Progenitor cell of endocrine pancreas (in vitro differentiated cells): ENCODE measurements at regions not wholly inside any gene's neighbourhood (a gene's known extent, or its start where the extent isn't known, plus 50 kb on each side); places are given as distances from the start of the nearest gene placed in this dataset.
A peak's percentile ranks its signal among the peaks of the same experiment; 100 is the strongest.

Experiments
- DNase-seq: peaks from one replicate; pipeline ENCODE4 v3.0.0; 2021; ENCODE audit warnings: low spot score; ENCODE audit not compliant: unreplicated experiment
- H3K27ac Mint-ChIP-seq: 2 replicates; pipeline ENCODE4 v1.8.0; 2021; ENCODE audit warnings: mild to moderate bottlenecking, moderate library complexity, mixed read lengths
- H3K27me3 Mint-ChIP-seq: 2 replicates; pipeline ENCODE4 v1.8.0; 2021; ENCODE audit warnings: mixed read lengths
- H3K36me3 Mint-ChIP-seq: 2 replicates; pipeline ENCODE4 v1.8.0; 2022; ENCODE audit warnings: mixed read lengths; ENCODE audit not compliant: insufficient read depth
- H3K4me1 Mint-ChIP-seq: 2 replicates; pipeline ENCODE4 v1.8.0; 2021; ENCODE audit warnings: low read depth, mixed read lengths
- H3K4me3 Mint-ChIP-seq: 2 replicates; pipeline ENCODE4 v1.8.0; 2021; ENCODE audit warnings: low read depth, mild to moderate bottlenecking, moderate library complexity, mixed read lengths
- H3K9me3 Mint-ChIP-seq: 2 replicates; pipeline ENCODE4 v1.8.0; 2021; ENCODE audit warnings: low read depth, mixed read lengths
- TF ChIP-seq, protein P1 (sequence below): fragments of 200-600 bp; sonication (generic); IDR thresholded peaks from one replicate; pipeline ENCODE4 v1.5.0; 2021; ENCODE audit warnings: antibody characterized with exemption, mild to moderate bottlenecking; ENCODE audit not compliant: unreplicated experiment

DNA sequence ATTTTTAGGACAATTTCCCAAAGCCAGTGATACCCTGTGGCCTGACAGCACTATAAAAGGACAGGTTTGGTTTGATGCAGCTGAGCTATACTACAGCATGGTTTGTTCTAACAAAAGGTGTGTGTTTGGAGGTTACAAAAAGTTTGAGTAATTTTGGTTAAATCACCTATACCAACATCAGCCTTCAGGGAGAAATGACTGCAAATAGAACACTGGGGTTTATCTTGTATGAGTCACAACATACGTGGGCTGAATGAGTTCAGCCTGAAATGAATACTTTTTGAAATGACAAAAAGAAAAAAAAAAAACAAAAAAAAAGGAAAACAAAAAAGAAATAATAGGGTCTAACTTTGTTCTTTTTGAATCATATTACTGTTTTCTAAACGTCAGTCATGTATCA is 345.7 kb downstream of the CNTN3 start:
- no peak overlapping the region for H3K27ac Mint-ChIP-seq
- peaks cover 12% of the 10 kb centered on the region for H3K4me1 Mint-ChIP-seq
- H3K36me3 Mint-ChIP-seq: peaks cover 1% of the 10 kb centered on the region
- DNase-seq: no peak
- no peaks in the 10 kb centered on the region for H3K27me3 Mint-ChIP-seq
- TF ChIP-seq, protein P1, sequence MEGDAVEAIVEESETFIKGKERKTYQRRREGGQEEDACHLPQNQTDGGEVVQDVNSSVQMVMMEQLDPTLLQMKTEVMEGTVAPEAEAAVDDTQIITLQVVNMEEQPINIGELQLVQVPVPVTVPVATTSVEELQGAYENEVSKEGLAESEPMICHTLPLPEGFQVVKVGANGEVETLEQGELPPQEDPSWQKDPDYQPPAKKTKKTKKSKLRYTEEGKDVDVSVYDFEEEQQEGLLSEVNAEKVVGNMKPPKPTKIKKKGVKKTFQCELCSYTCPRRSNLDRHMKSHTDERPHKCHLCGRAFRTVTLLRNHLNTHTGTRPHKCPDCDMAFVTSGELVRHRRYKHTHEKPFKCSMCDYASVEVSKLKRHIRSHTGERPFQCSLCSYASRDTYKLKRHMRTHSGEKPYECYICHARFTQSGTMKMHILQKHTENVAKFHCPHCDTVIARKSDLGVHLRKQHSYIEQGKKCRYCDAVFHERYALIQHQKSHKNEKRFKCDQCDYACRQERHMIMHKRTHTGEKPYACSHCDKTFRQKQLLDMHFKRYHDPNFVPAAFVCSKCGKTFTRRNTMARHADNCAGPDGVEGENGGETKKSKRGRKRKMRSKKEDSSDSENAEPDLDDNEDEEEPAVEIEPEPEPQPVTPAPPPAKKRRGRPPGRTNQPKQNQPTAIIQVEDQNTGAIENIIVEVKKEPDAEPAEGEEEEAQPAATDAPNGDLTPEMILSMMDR: no peak
- no peak overlapping the region for H3K4me3 Mint-ChIP-seq
- H3K9me3 Mint-ChIP-seq: no peaks in the 10 kb centered on the region

- Mint-ChIP-seq H3K27me3 (no peaks in the 10 kb centered on the region), H3K4me1 (peaks cover 10% of the 10 kb centered on the region), H3K4me3 (no peak overlapping the region), H3K9me3 (no peaks in the 10 kb centered on the region), H3K27ac (no peak overlapping the region), H3K36me3 (peaks cover 1% of the 10 kb centered on the region)
- DNase-seq: no peak
- TF ChIP-seq, protein P1: peak; percentile 86
Measured at GRCh38 chr3:74267588-74268184, 346.8 kb downstream of the CNTN3 start.

GRCh38 chr3:74267131-74267530 is 347.3 kb downstream of the CNTN3 start:
- H3K27ac Mint-ChIP-seq: no peak overlapping the region
- no peaks in the 10 kb centered on the region for H3K9me3 Mint-ChIP-seq
- H3K4me1 Mint-ChIP-seq: peaks cover 10% of the 10 kb centered on the region
- H3K36me3 Mint-ChIP-seq: peaks cover 1% of the 10 kb centered on the region
- H3K4me3 Mint-ChIP-seq: no peak overlapping the region
- TF ChIP-seq, protein P1: no peak
- H3K27me3 Mint-ChIP-seq: no peaks in the 10 kb centered on the region
- DNase-seq: no peak

DNA sequence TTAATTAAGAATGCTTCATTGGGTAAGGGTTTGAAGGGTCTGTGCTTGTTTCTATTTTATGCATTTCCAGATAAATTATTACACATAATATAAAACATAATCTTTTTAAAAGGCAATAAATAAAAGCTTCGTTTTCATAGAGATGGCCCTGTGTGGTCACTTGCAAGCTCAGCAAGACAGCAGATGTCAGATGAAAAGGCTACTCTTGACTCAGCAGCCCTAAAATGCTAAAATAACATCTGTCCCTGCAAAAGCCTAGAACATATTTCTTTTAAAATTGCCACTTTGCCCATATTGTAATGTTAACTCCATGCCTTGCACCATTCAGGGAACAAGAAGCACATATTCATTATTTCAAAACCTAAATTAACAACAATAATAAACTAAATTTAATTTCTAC is 349.4 kb downstream of the CNTN3 start:
- Mint-ChIP-seq H3K36me3 (peaks cover 1% of the 10 kb centered on the region), H3K27me3 (no peaks in the 10 kb centered on the region), H3K27ac (no peak overlapping the region), H3K4me1 (peaks cover 10% of the 10 kb centered on the region), H3K9me3 (no peaks in the 10 kb centered on the region), H3K4me3 (no peak overlapping the region)
- TF ChIP-seq, protein P1: no peak
- no peak for DNase-seq

DNA sequence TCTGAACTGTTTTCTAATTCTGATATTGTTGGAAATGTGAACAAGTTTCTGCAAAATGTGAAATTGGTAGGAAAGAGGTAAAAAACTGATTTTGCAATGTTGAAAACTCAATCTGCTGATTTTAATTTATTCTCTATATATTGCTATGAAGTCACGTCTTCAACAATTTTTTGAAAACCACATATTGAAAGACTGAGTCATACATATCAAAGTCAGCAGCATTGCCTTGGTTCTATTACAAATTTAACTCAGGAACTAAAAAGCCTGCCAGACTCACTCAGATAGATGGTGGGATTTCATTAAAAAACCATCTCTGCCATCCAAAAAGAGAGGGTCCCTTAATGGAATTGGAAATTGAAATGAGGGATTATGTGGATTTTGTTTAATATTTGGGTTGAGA is 351.4 kb downstream of the CNTN3 start:
- no peak for DNase-seq
- peaks cover 1% of the 10 kb centered on the region for H3K36me3 Mint-ChIP-seq
- no peak overlapping the region for H3K27ac Mint-ChIP-seq
- no peaks in the 10 kb centered on the region for H3K9me3 Mint-ChIP-seq
- peaks cover 5% of the 10 kb centered on the region for H3K4me1 Mint-ChIP-seq
- no peak overlapping the region for H3K4me3 Mint-ChIP-seq
- H3K27me3 Mint-ChIP-seq: no peaks in the 10 kb centered on the region
- TF ChIP-seq, protein P1: no peak
